Common myeloid progenitor, CD34-positive (primary cell): ENCODE measurements at regions not wholly inside any gene's neighbourhood (a gene's known extent, or its start where the extent isn't known, plus 50 kb on each side); places are given as distances from the start of the nearest gene placed in this dataset.
A peak's percentile ranks its signal among the peaks of the same experiment; 100 is the strongest.

ENCODE experiments used
- CTCF ChIA-PET: fragments of 350-600 bp; sonication (Branson Sonifier 250); formaldehyde crosslinking; loops from one replicate; lab custom pipeline; 2021; ENCODE audit warnings: antibody characterized with exemption; lab: Charles Lee
- POLR2A ChIA-PET: fragments of 350-600 bp; sonication (Branson Sonifier 250); formaldehyde crosslinking; loops from one replicate; lab custom pipeline; 2021; ENCODE audit warnings: antibody characterized with exemption; lab: Charles Lee
- DNase-seq, 3 donors: peaks; one replicate each; pipeline versions ENCODE4 v3.0.0 to v3.0.0-alpha.2; 2013
- H3K27ac ChIP-seq, 2 experiments: 1 replicate in 1 of 2; 2 replicates in 1 of 2; pipeline ENCODE4 v1.7.0; 2013; ENCODE audit warnings: inconsistent platforms in 2 of 2, low read length in 2 of 2, mild to moderate bottlenecking in 2 of 2, low read depth in 1 of 2, moderate library complexity in 1 of 2; ENCODE audit not compliant: severe bottlenecking in 2 of 2, insufficient read depth in 1 of 2, poor library complexity in 1 of 2
- H3K27me3 ChIP-seq, 5 experiments: replicated peaks in 2 of 5; 1 replicate in 3 of 5; 2 replicates in 2 of 5; pipeline versions ENCODE4 v1.6.1 to v1.7.0; 2013; ENCODE audit warnings: low read length in 4 of 5, mild to moderate bottlenecking in 2 of 5, moderate library complexity in 2 of 5, inconsistent platforms in 1 of 5; ENCODE audit not compliant: insufficient read depth in 5 of 5, control insufficient read depth in 4 of 5
- H3K36me3 ChIP-seq, 4 experiments: 1 replicate in 2 of 4; 2 replicates in 2 of 4; pipeline versions ENCODE4 v1.6.1 to v1.7.0; 2013; ENCODE audit warnings: low read length in 3 of 4, control low read depth in 1 of 4, mild to moderate bottlenecking in 1 of 4; ENCODE audit not compliant: control insufficient read depth in 4 of 4, insufficient read depth in 4 of 4
- H3K4me1 ChIP-seq, 4 experiments: 1 replicate in 3 of 4; 2 replicates in 1 of 4; pipeline versions ENCODE4 v1.6.1 to v1.7.1; 2013; ENCODE audit warnings: low read length in 3 of 4, mild to moderate bottlenecking in 3 of 4, control low read depth in 1 of 4, inconsistent platforms in 1 of 4, moderate library complexity in 1 of 4; ENCODE audit not compliant: control insufficient read depth in 4 of 4, insufficient read depth in 4 of 4; ENCODE audit errors: control extremely low read depth in 1 of 4
- H3K4me3 ChIP-seq, 7 experiments: 1 replicate in 4 of 7; 2 replicates in 3 of 7; pipeline versions ENCODE4 v1.5.1 to v1.7.0; 2013; ENCODE audit warnings: mild to moderate bottlenecking in 7 of 7, low read length in 6 of 7, moderate library complexity in 6 of 7, inconsistent platforms in 2 of 7, low read depth in 2 of 7, control low read depth in 1 of 7; ENCODE audit not compliant: insufficient read depth in 4 of 7, control insufficient read depth in 1 of 7; ENCODE audit errors: extremely low read depth in 1 of 7
- H3K9me3 ChIP-seq, 5 experiments: 1 replicate in 4 of 5; 2 replicates in 1 of 5; pipeline versions ENCODE4 v1.6.1 to v1.7.1; 2013; ENCODE audit warnings: low read length in 4 of 5, mild to moderate bottlenecking in 2 of 5, inconsistent platforms in 1 of 5, low read depth in 1 of 5, moderate library complexity in 1 of 5; ENCODE audit not compliant: control insufficient read depth in 4 of 5, insufficient read depth in 2 of 5; ENCODE audit errors: control extremely low read depth in 1 of 5
- WGBS: methylation state at CpG from one replicate; pipeline ENCODE4 v1.1.5; 2013; ENCODE audit not compliant: insufficient coverage; 5-methylcytosine and 5-hydroxymethylcytosine counted together

DNA sequence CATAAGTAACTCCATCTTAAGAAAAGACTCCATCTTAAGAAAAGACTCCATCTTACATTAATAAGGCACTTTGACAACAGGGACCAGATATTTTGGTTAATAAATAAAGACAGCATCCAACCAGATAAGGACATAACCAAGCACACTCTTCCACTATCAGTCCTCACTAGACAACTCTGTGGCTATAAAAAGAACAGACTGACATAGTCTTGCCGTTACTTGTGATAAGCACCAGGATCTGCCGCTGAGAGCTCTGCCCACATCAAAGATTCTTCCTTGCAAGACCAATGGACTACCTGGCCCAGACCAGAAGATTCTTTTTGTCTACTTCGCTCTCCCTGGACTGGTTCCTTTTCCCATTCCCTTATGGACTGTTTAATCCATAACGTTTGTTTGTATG is 667.4 kb downstream of the NYAP2 start:
- WGBS = 97% methylated on average over 2 of the region's 4 CpGs
- Histone ChIP-seq H3K4me1 (no peaks in the 10 kb centered on the region), H3K4me3 (no peak overlapping the region), H3K27me3 (no peaks in the 10 kb centered on the region), H3K27ac (no peak overlapping the region), H3K9me3 (no peaks in the 10 kb centered on the region), H3K36me3 (no peaks in the 10 kb centered on the region)
- CTCF ChIA-PET = no interaction called here
- POLR2A ChIA-PET = no interaction called here
- no peak for DNase-seq

DNA sequence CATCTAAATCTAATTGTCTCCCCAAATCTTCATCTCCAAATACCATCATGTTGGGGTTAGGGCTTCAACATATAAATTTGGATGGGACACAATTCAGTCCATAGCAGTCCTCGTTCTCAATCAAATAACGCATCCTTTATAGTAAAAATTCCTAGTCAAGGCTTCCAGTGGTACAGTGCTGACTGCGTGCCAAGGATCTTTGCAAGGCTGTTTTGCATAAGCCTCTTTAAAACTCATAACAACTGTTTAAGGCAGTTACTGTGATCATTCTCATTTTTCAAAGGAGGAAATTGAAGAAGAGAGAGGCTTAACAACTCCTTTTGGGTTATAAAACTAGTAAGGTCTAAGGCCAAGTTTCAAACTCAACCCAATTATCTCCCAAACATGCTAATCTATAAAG is 666.9 kb downstream of the NYAP2 start:
- no peak for DNase-seq
- Histone ChIP-seq H3K27ac (no peak overlapping the region), H3K4me1 (no peaks in the 10 kb centered on the region), H3K36me3 (no peaks in the 10 kb centered on the region), H3K9me3 (no peaks in the 10 kb centered on the region), H3K27me3 (no peaks in the 10 kb centered on the region), H3K4me3 (no peak overlapping the region)
- 94% methylated on average over 2 of the region's 3 CpGs for WGBS
- CTCF ChIA-PET = no interaction called here
- POLR2A ChIA-PET = no interaction called here

DNA sequence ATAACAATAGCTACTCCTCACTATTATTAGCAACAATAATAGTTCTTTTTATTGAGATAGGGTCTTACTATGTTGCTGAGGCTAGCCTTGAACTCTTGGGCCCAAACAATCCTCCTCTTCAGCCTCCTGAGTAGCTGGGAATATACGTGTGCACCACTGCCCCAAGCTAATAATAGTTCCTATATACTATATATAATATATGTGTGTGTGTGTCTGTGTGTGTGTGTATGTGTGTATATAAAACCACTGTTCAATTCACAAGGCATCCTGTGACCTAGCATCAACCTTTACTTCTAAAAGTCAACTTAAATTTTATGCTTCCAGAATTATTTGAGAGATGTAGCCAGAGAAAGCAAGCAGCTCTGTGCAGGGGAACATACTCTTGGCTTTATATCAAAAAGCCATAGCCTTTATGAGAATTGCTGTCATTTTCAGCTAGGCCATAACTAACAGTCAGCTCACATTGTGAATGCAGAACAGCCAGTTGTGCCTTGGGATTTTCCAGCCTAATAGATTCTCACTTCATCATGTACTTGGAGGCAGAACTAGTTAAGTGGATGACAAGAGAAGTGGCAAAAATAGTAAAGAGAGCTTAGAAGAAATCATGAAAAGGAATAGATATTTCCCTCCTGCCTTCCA is 665.5 kb downstream of the NYAP2 start:
- Histone ChIP-seq H3K9me3 (no peaks in the 10 kb centered on the region), H3K27ac (no peak overlapping the region), H3K27me3 (no peaks in the 10 kb centered on the region), H3K4me3 (no peak overlapping the region), H3K36me3 (no peaks in the 10 kb centered on the region), H3K4me1 (no peaks in the 10 kb centered on the region)
- no CpG with 5 or more reads among the region's 1 CpG for WGBS
- DNase-seq = no peak
- ChIA-PET POLR2A (no interaction called here), CTCF (no interaction called here)

DNA sequence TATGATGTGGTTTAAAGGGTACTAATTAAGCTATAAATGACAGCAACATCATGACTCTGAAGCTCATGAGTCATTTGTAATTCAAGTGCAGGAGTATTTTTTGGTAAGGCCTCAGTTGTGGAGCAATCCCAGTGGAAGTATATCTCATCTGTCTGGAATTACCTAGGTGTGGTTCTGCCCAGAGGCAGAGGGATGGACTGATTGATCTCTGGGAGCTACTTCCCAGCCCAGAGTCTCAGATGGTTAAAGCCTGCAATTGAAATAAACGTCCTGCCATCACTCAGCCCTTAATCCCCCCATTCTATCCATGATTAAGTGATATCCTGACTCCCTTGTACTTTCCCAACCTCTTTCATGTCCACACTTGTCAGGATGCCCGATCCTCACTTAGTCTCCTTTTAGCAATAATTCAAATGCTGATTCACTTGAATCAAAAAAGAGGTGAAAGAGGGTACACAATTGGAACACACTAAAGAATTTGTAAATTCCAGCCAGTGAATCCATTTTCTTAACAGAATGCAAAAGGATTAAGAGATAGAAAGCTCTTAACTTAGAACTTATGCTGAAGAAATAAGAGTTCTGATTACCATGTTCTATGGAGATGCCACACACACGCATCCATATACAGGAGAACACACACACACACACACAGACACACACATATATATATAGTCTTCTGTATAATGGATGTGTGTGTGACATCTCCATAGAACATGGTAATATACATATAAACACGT is 664.4 kb downstream of the NYAP2 start:
- WGBS = 100% methylated on average over 1 of the region's 4 CpGs

DNA sequence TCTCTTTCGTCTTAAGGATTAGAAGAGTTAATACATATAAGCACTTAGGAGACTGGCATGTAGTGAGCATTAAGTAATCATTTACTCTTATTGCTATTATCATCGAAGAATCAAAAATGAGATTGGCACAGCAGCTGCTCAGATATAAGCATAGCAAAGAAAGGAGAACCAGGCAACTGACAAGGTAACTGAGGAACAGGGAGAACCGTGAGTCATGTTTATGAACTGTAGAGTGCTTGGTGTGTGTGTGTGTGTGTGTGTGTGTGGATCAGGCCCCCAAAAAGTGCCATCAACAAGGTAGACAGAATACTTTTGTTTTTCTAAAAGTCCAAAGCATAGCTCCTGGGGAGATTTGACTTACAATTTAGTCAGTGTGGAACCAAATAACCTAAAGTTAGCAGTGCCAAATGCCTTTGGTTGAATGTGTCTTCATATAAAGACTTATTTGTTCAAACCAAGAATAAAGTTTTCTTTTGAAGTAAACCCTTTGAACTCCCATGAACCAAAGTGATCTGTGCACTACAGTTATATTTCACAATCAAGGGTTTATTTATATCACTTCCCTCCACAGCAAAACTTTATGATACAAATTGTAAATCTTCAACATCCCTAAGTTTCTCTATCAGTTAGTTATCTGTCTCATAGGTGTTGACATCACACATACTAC is 660.6 kb downstream of the NYAP2 start:
- peak in 2 of 3 donors; percentile 1 to 9 for DNase-seq
- Histone ChIP-seq H3K4me1 (no peaks in the 10 kb centered on the region), H3K36me3 (no peaks in the 10 kb centered on the region), H3K27ac (no peak overlapping the region), H3K27me3 (peaks cover 0 to 1% (median 0%) of the 10 kb centered on the region in 5 experiments), H3K9me3 (peaks cover 0 to 3% (median 0%) of the 10 kb centered on the region in 5 experiments), H3K4me3 (no peak overlapping the region)
- ChIA-PET POLR2A (no interaction called here), CTCF (no interaction called here)
- 100% methylated on average over 1 of the region's 3 CpGs for WGBS

More for the DNA sequence above, 664.4 kb downstream of the NYAP2 start:
- peaks cover 0 to 1% (median 0%) of the 10 kb centered on the region in 5 experiments for H3K27me3 ChIP-seq
- ChIA-PET POLR2A (no interaction called here), CTCF (no interaction called here)
- H3K9me3 ChIP-seq = no peaks in the 10 kb centered on the region
- no peaks in the 10 kb centered on the region for H3K36me3 ChIP-seq
- H3K4me1 ChIP-seq = no peaks in the 10 kb centered on the region
- no peak for DNase-seq
- H3K27ac ChIP-seq = no peak overlapping the region
- no peak overlapping the region for H3K4me3 ChIP-seq

DNA sequence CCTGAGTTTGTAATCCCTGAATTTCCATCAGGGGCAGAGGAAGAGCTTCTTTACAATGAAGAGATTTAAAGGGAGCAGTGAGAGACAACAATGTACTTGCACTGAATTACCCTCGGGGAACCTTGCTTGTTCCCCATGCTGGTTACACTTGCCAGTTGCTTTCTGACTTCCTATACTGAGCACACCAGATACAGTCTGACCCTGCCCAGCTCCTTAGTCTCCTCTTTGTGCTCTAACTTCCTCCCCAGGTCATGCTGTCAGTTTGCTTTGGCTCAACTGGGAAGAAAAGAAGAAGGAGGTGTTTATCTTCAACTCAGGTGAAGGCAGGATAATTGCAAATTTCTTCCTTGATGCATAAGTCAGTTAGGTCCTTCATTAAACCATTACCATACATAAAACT is 658.4 kb downstream of the NYAP2 start:
- no peak overlapping the region for H3K27ac ChIP-seq
- 17% methylated on average over 1 of the region's 1 CpG for WGBS

DNA sequence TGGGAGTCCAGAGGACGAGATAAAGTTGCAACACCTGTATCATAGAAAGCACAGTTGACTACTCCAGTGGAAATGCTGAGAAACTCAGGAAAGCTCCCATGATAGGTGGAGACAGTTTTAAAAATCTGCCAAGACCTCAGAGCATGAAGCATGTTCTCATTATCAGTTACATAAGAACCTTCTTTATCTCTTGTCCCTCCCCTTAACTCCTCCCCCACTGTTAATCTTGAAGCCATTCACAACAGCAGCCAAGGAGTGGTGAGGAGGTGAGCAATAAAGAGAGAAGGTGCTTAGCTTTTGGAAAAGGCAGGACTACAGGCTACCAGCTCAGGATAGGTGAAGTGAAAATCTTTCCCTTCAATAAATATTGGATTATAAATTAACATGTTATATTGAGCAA is 657.9 kb downstream of the NYAP2 start:
- WGBS = 75% methylated on average over 1 of the region's 1 CpG
- no peaks in the 10 kb centered on the region for H3K36me3 ChIP-seq
- ChIA-PET CTCF (no interaction called here), POLR2A (no interaction called here)
- H3K27ac ChIP-seq = no peak overlapping the region
- H3K9me3 ChIP-seq = peaks cover 0 to 3% (median 0%) of the 10 kb centered on the region in 5 experiments
- H3K4me1 ChIP-seq = no peaks in the 10 kb centered on the region
- H3K27me3 ChIP-seq = peaks cover 0 to 1% (median 0%) of the 10 kb centered on the region in 5 experiments
- DNase-seq = no peak
- H3K4me3 ChIP-seq = no peak overlapping the region

More for the DNA sequence above, 658.4 kb downstream of the NYAP2 start:
- Histone ChIP-seq H3K4me1 (no peaks in the 10 kb centered on the region), H3K27me3 (peaks cover 0 to 1% (median 0%) of the 10 kb centered on the region in 5 experiments), H3K36me3 (no peaks in the 10 kb centered on the region), H3K9me3 (peaks cover 0 to 3% (median 0%) of the 10 kb centered on the region in 5 experiments), H3K4me3 (no peak overlapping the region)
- CTCF ChIA-PET = no interaction called here
- POLR2A ChIA-PET = no interaction called here
- DNase-seq = no peak
